Posterior vena cava (tissue), 2 donors: ENCODE measurements at regions not wholly inside any gene's neighbourhood (a gene's known extent, or its start where the extent isn't known, plus 50 kb on each side); places are given as distances from the start of the nearest gene placed in this dataset.

ENCODE experiments used
- DNase-seq: peaks from one replicate; pipeline ENCODE4 v3.0.0-alpha.2; 2020; ENCODE audit warnings: low spot score
- intact Hi-C, 2 donors: fragments of 100-400 bp; cut with DNase I; formaldehyde crosslinking; loops; one replicate each; pipeline versions ENCODE4 v1.14.1 to v1.14.2; 2022 to 2023
- donor health status: DM: yes; HTN: yes; CAD: no.
- donor health status: DM: yes; HTN: yes; CAD: no.

GRCh38 chr11:130580891-130581492, 132.5 kb downstream of the ADAMTS15 start:
- DNase-seq, result no peak
- intact Hi-C loops, result no loop called here

GRCh38 chr11:130581646-130582045, 133.2 kb downstream of the ADAMTS15 start:
- intact Hi-C loops, result no loop called here

GRCh38 chr11:130582176-130582575, 133.7 kb downstream of the ADAMTS15 start:
- intact Hi-C loops, result no loop called here
- no peak for DNase-seq

More at GRCh38 chr11:130581646-130582045, 133.2 kb downstream of the ADAMTS15 start:
- DNase-seq, result no peak

GRCh38 chr11:130582981-130583380, 134.5 kb downstream of the ADAMTS15 start:
- intact Hi-C loops, result no loop called here

GRCh38 chr11:130583801-130584211, 135.4 kb downstream of the ADAMTS15 start:
- intact Hi-C loops, result no loop called here
- DNase-seq, result peak; percentile 48

More at GRCh38 chr11:130582981-130583380, 134.5 kb downstream of the ADAMTS15 start:
- DNase-seq, result no peak

GRCh38 chr11:130585545-130585944, 137.1 kb downstream of the ADAMTS15 start:
- peak; percentile 83 for DNase-seq
- intact Hi-C loops, result no loop called here

- DNase-seq, result no peak
- intact Hi-C loops, result no loop called here
Observed at GRCh38 chr11:130587658-130588057, 139.2 kb downstream of the ADAMTS15 start.

- intact Hi-C loops, result no loop called here
- no peak for DNase-seq
Observed at GRCh38 chr11:130588471-130588870, 140.0 kb downstream of the ADAMTS15 start.

- no peak for DNase-seq
- intact Hi-C loops, result no loop called here
Observed at GRCh38 chr11:130592056-130592455, 143.6 kb downstream of the ADAMTS15 start.

- DNase-seq, result no peak
- intact Hi-C loops, result no loop called here
Observed at GRCh38 chr11:130593064-130593463, 144.6 kb downstream of the ADAMTS15 start.

GRCh38 chr11:130598433-130598832, 150.0 kb downstream of the ADAMTS15 start:
- intact Hi-C loops, result loop anchor here in 1 of 2 donors (1.0 kb wide), 1 partner anchor 12 kb away; no protein-coding TSS in a partner anchor

GRCh38 chr11:130599073-130599654, 150.7 kb downstream of the ADAMTS15 start:
- peak; percentile 88 for DNase-seq
- intact Hi-C loops, result no loop called here

More at GRCh38 chr11:130598433-130598832, 150.0 kb downstream of the ADAMTS15 start:
- DNase-seq, result no peak

GRCh38 chr11:130600139-130600538, 151.7 kb downstream of the ADAMTS15 start:
- intact Hi-C loops, result loop anchor here in 1 of 2 donors (10.0 kb wide), 1 partner anchor 145 kb away; no protein-coding TSS in a partner anchor
- no peak for DNase-seq

- no peak for DNase-seq
- intact Hi-C loops, result loop anchor here in 1 of 2 donors (10.0 kb wide), 1 partner anchor 146 kb away; no protein-coding TSS in a partner anchor
Observed at GRCh38 chr11:130600616-130601015, 152.2 kb downstream of the ADAMTS15 start.

- intact Hi-C loops, result loop anchor here in 1 of 2 donors (10.0 kb wide), 1 partner anchor 146 kb away; no protein-coding TSS in a partner anchor
- peak; percentile 90 for DNase-seq
Observed at GRCh38 chr11:130601141-130601540, 152.7 kb downstream of the ADAMTS15 start.

GRCh38 chr11:130601764-130602460, 153.5 kb downstream of the ADAMTS15 start:
- intact Hi-C loops, result loop anchor here in 1 of 2 donors (10.0 kb wide), 1 partner anchor 147 kb away; no protein-coding TSS in a partner anchor
- DNase-seq, result no peak

- intact Hi-C loops, result loop anchor here in 1 of 2 donors (10.0 kb wide), 1 partner anchor 148 kb away; no protein-coding TSS in a partner anchor
- no peak for DNase-seq
Observed at GRCh38 chr11:130602641-130603334, 154.3 kb downstream of the ADAMTS15 start.

- intact Hi-C loops, result loop anchor here in 1 of 2 donors (10.0 kb wide), 1 partner anchor 149 kb away; no protein-coding TSS in a partner anchor
- DNase-seq, result no peak
Observed at GRCh38 chr11:130603335-130603906, 155.0 kb downstream of the ADAMTS15 start.

- DNase-seq, result no peak
- intact Hi-C loops, result loop anchor here in 1 of 2 donors (10.0 kb wide), 1 partner anchor 150 kb away; no protein-coding TSS in a partner anchor
Observed at GRCh38 chr11:130604606-130605005, 156.2 kb downstream of the ADAMTS15 start.
